ENCODE measurements at regions not wholly inside any gene's neighbourhood (a gene's known extent, or its start where the extent isn't known, plus 50 kb on each side); places are given as distances from the start of the nearest gene placed in this dataset.
A peak's percentile ranks its signal among the peaks of the same experiment; 100 is the strongest.

DNA sequence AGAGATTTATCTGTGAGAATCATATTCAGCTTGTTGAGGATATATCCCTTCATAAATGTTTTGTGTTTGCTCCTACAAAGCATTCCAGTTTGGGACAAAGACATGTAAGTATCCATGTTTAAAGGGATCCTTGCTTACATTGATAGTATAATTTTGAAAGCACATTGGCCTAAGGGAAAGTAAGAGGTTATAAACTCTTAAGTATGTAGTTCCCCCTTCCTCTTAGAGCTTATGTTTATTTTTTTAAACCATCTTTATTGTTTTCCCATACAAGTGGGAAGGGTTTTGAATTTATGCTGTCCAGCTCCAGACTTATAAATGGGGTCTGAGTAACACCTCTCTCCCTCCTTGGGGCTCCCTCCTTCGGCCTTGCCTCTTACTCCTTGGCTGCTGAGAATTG, 481.5 kb downstream of the LMO4 start:
- DNase-seq (ENCODE audit: low read depth, low spot score), result no peak

DNA sequence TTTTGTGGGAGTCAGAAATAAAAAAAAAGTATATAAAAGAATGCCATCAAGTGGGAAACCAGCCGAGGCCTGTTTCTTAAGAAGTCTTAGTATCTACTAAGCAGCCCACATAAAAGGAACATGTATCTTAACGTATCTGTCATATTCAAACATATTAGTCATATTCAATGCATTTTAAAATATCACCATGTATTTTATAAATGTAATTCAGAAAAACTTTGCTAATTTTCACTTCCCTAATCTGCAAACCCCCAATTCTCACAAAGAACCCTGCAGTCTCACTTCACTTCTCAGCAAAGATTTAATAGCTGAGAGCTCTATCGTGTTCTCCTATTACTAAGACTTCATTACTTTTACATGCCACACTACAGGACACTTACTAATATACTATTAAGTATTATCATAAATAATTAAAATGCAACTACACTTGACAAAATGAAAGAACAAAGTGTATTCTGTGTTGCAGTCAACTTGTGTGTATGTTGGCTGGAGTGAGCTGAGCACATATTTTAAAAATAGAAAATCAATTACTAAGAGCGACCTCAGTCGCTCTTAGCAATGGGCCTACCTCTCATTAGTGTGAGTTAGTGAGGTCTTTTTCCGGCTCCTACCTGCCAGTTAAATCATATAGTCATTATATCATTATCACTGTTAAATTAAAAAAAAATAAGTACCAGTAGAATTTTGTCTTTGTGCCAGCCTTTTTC, 484.3 kb downstream of the LMO4 start:
- DNase-seq (ENCODE audit: low read depth, low spot score), result no peak

DNA sequence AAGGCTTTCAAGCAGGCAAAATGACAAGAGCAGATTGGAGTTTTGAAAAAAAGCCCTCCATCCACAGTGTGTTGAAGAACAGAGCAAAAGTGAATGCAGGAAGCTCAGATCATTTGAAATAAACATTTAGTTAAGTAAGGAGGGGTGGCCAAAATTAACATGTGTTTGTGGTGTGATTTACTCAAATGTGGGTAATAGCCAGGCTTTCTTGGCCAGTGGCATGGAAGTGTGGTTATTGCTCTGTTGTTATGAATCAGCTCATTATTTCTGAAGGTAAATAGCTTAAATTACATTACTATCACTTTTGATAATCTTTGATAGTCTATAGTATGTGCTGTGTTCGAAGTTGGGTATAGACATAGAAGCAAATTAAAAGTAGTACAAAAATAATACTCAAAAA, 485.9 kb downstream of the LMO4 start:
- no peak for DNase-seq (ENCODE audit: low read depth, low spot score)

DNA sequence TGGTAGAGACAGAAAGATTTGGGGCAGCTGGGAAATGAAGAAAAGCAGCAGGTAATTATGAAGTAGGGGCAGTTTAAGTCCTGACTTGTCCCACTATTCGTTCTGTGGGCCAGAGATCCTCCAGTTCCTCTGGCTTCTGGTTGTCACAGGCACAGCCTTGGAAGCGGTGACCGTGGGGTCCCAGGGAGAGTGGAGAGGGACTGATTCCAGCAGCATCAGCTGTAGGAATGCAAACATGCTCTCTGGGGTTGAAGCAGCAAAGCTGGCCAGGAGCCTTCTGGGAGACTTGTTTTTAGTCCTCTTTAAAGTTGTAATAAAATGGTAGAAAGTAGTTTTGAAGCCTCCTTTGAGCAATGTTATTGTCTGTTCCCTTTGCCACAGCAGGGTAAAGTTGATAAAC, 488.0 kb downstream of the LMO4 start:
- no peak for DNase-seq (ENCODE audit: low read depth, low spot score)

DNA sequence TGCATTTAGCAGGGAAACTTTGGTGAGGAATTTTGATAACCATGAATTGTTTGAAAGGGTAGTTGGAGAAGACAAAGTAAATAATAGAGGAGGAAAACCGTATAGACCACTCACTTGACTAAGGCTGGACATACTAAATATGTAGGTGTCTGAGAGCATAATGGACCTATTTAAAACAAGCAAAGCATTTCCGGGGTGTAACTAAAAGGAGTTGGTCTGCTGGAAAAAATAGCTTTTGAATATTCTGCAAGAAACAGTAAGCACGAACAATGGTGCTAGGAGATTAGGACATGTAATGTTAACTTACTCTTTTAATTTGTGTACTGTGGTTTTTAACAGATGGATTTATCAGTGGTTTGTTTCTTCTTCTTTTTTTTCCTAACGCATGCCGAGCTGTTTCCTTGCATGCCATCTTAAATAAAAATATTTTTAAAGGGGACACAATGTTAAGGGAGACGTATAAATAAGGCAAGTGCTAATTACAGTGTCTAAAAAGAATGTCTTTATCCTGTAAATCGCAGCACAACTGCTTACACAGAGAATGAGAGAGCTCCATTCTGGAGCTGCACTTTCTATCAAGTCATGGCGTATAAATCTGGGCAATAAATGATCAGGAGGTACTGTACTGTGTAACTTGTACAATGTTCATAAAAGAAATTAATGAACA, 492.1 kb downstream of the LMO4 start:
- DNase-seq (ENCODE audit: low read depth, low spot score), result no peak

DNA sequence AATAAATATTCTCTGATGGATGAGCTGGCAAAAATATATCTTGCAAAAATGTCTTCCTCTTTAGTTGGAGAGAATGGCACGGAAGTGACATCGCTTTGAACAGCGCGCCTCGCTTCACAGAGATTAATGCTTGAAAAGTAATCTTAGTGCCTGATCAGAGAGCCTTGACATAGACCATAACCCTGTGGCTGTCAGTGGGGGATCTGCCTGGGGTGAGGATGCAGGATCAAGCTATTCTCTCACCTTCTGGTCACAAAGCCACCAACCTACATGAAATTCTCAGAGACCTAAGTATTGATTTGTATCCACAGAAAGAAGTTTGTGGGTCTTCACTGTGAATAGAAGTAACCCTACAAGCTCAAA, 492.6 kb downstream of the LMO4 start:
- no peak for DNase-seq (ENCODE audit: low read depth, low spot score)

DNA sequence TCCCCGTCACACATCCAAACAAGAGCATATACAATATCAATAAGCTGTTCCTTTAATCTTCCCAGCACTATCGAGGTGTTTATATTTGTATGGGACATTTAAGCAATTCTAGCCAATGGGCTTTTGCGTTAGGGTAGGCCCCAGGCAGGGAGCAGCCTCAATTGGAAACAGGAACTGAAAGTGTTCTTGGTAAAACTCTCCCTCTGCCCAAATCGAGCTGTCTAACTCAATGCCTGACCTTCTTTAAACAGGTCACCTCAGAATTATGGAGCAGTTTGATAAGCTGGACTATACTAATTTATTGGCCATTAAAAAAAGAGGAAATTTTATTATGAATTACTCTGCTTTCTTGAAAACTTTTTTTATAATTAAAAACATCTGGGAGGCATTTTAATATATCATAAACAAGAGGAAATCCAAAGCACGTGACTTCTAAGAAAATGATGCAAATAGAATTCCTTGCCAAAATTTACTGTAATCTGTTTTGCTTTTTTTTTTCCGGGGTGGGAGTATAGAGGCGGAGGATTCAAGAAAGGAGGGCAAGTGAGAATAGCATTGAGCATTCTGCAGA, 498.1 kb downstream of the LMO4 start:
- DNase-seq (ENCODE audit: low read depth, low spot score), result peak; percentile 13

DNA sequence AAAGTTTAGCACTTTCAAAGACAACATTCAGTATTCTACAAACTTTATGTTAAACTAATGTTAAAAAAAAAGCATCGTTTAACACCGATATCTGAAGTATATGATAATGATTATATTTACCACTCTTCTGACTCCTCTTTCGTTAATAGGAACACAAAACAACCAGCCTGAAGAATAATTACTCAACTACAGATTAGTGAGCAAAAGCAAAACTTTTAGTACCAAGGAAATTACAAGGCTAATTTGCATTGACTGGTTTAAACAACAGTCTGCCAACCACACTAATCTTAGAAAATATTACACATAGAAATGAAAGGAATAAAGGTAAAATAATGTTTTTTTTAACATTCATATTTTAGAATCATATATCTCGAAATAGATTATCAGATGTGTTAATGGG, 500.7 kb downstream of the LMO4 start:
- DNase-seq (ENCODE audit: low read depth, low spot score), result no peak

DNA sequence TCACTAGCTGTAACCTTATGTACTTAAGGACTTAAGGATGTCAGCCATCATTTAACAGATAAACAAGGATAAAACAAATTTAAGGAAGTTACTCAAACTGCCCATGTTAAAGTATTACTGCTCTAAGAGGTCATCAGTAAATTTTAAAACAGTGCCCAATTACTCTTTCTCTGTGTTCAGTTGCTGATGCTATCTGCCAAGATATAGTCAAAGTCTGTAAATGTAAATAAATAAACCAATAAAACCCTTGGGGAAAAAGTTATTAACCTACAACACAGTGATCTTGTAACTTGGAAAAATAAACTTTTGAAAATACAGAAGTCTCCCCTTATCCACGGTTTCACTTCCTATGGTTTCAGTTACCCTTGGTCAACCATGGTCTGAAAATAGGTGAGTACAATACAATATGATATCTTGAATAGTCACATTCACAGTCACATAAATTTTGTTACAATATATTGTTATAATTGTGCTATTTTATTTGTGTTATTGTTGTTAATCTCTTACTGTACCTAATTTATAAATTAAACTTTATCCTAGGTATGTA, 501.8 kb downstream of the LMO4 start:
- DNase-seq (ENCODE audit: low read depth, low spot score), result no peak

DNA sequence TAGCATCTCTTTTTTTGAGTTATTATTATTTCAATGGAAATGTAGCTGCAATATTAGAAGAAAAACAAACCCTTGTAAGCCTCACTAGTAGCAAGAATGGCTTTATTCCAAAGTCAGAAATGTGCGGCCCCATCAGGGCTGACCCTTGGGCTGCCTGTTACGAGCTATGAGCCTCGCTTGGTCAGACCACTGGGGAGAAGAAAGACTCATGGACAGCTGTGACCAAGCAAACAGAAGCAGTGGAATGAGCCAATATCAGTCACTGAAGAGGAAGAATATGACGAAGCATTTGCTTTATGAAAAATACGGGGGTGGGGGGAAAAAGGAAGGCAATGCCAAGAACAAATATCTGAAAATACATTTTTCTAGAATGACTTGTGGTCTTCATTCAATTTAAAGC, 504.5 kb downstream of the LMO4 start:
- no peak for DNase-seq (ENCODE audit: low read depth, low spot score)

DNA sequence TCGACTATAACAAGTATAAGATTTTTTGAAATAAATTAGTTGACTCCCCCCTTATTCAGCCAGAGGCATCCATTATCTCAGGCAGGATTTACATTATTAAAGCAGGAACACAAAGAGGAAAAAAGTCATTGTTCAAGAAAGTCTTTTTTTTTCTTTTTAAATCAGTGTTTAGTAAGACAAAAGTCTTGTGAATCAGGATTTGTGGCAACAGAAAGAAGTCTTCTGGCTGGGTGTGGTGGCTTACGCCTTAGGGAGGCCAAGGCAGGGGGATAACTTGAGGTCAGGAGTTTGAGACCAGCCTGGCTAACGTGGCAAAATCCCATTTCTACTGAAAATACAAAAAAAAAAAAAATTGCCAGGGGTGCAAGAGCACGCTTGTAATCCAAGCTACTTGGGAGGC, 505.5 kb downstream of the LMO4 start:
- DNase-seq (ENCODE audit: low read depth, low spot score), result no peak

DNA sequence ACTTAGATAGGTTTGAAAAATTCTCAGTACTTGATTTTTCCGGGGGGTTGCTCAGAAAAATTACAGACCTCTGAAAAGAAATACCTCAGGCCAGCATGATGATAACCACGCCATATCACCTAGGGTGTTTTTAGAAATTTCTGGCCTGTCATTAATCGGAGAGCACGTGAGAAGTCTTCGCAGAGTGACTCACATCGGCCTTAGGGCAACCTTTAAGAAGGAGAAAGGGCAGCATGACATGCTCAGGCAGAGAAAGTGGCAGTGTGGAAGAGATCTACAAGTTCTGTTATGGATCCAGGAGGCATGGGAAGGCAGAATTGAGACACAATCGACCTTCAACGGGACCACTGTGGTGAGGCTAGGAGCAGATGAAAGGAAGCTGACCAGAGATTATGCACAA, 506.3 kb downstream of the LMO4 start:
- DNase-seq (ENCODE audit: low read depth, low spot score), result no peak

DNA sequence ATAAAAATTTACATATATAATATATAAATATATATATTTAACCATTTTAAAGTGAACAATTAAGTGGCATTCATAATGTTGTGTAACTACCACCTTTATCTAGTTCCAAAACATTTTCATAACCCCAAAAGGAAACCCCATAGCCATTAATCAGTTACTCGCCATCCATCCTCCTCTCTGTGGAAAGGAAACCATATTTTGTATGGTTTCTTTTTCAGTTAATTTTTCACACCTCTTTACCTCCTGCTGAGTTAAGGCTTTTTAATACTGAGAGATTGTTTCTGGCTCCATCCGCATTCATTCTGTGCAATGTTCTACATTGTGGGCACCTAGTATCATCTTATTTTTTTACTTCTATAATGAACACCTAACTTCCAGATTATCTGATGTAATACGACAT, 512.1 kb downstream of the LMO4 start:
- no peak for DNase-seq (ENCODE audit: low read depth, low spot score)

DNA sequence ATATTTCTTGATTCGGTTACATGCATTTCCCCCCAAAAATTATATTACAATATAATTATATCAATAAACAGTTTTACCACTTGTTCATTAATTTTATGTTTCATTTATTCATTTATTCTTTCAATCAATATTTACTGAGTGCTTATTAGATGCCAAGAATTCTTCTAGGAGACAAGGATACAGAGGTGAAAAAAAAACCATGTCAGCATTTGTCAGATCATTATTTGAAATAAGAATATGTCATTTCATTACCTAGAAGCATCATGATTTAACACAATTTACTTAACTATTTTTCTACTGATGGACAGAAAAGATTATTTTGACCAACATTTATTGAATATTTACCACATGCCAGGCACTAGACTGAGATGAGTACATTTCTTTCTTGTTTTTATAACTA, 512.7 kb downstream of the LMO4 start:
- no peak for DNase-seq (ENCODE audit: low read depth, low spot score)

DNA sequence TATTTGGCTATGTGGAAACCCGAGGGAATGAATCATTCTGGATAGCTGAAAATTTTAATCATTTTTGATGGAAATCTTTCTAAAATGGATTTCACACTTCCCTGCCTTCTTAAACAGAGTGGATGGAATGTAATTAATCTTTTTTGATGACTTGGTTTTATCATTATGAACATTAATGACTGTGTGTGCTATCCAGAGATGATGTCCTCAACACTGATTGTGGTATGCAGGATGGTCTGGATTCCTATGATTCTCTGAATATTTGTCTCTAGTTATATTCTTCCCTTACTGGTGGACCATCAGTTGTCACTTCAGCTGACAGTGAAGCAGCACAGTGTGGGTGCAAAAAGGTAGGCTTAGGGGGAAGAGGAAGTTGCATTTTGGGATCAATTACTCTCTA, 513.5 kb downstream of the LMO4 start:
- no peak for DNase-seq (ENCODE audit: low read depth, low spot score)

DNA sequence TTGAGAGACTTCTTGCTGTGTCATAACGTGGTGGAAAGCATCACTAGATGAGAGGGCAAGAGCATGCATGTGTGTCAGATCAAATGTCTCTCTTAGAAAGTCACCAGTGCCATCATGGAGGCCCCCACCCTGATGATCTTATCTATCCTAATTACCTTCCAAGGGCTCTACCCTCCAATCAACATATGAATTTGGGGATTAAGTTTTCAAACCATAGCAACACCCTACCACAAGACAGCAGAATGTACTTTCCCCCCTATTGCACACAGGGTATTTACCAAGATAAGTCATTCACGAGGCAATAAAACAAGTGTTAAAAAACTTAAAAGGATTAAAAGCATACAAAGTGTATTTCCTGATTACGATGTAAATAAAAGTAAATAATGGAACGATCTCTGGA, 515.6 kb downstream of the LMO4 start:
- no peak for DNase-seq (ENCODE audit: low read depth, low spot score)

DNA sequence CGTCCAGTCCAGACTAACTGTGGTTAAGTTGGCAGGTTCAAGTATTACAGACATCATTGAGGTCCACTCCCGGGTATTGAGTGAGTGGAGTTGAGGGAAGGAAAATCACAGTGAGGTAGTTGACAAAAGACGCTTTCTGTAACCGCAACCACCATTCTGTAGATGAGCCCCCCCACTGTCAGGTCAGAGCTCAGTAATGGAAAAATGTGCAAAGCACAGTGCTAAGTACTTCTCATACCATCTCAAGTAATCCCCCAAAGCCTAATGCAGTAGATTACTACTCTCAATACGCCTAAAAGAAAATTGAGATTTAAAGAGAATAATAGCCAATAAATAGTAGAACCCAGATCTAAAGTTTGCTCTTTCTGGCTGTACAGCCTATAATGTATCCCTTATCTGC, 522.8 kb downstream of the LMO4 start:
- DNase-seq (ENCODE audit: low read depth, low spot score), result no peak

DNA sequence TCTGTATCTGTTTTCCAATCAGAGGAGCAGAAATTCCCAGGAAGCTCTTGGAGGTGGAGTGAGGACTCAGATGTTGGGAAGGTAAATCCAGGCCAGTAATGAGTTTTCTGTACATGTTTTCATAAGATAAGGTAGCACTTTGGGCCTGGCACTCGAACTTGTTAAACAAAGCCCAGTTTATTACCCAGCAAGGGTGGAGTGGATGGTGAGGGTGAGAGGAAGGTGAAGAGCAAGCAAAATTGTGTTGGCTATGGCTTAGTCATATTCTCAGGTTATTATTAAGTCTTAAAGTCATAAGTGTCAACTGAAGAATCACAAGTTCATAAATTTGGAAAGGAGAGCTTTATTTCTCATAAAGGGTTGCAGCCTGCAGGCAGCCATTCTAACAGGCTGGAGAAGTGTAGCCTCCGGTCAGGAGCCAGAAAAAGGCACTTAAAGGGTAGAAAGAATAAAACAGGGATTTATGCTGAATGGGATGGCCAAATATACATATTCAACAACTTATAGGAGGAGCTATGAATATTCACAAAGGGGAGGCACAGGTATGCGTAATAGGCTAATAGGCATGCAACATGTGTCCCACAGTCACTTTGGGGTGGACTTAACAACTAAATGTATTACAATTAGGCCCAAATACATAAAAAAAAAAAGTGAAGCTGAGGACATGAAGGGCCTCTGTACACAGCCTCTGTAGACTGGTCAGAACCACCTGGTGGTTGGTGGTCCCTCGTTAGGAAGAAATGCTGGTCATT, 523.9 kb downstream of the LMO4 start:
- DNase-seq (ENCODE audit: low read depth, low spot score), result no peak

DNA sequence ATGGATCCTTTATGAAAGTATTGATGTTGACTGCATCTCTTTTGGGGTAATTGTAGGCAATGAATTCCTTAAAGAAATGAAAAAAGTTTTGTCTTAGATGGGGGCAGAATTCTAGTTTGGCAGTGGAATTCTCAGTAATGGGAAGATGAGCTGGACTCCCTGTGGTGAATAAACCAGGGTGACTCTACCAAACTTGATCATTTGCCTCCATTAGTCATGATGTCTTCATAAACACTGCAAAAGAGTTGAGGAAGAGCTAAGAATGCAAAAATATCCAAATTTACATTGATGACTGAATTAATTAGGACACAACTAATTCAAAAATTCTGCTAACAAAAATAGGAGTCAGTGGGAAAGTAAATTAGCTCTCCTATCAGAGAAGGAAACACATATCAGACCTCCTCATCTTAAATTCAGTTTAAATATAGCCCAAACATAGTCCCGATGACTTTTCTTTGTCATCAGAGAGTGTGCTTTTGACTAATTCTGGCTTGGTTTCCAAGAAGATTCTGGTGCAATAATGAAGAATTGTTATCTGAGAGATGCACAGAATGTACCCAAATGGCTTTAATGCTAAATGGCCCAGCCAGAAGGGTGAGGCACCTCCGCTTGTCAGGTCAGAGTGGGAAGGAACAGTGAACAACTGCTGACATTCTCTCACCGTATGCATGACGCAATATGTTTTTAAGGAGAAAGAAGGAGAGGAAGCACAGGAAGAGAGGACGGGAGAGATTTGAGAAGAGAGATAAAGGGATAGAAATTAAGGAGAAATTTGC, 525.1 kb downstream of the LMO4 start:
- no peak for DNase-seq (ENCODE audit: low read depth, low spot score)

DNA sequence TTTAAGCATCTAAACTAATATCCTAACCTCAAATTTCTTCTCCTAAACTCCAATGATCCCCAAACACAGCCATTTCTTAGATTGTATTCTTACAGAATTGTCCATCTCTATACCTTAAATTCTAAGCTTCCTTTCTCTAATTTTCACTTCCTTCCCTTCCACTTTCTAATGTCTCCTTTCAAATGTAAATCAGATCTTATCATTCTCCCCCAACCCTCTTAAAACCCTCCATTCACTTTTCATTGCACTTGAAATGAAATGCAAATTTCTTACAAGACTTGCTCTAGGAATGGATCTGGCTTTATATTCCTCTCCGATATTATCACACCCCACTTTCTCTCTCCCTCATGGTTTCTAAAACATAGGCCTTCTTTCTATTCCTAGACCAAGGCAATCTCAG, 534.6 kb downstream of the LMO4 start:
- DNase-seq (ENCODE audit: low read depth, low spot score), result no peak

DNA sequence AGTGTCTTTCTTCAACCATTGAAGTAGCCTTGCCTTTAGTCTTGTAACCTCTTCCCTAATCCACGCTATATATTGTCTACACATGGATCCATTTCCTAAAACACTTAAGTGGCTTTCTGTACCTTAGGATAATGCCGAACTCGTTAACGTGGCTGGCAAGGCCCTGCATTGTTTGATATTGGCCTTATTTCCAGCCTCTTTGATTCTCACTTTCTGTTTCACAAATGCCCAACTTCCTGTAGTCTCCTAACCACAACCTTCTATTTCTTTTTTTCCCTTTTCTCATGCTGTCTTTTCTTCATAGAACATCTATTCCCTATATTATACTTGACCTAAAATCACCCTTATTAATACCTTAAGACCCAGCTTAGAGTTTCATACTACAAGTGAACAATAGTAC, 536.0 kb downstream of the LMO4 start:
- no peak for DNase-seq (ENCODE audit: low read depth, low spot score)

DNA sequence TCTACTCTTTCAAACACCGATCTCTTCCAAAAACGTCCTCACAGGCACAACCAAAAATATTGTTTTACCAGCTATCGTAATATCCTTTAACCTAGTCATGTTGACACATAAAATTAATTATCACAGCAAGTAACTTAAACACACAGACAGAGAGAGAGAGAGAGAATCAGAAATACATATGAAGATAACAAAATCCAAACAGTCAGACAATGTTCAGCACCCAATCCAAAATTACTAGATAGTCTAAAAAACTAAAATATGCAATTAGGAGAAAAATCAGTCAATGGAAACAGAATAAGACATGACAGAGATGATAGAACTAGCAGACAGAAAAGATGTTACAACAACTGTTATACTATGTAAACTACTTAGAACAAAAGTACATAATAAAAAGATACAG, 537.7 kb downstream of the LMO4 start:
- no peak for DNase-seq (ENCODE audit: low read depth, low spot score)

Measured in pulmonary artery endothelial cell (primary cell).